ENCODE measurements at regions not wholly inside any gene's neighbourhood (a gene's known extent, or its start where the extent isn't known, plus 50 kb on each side); places are given as distances from the start of the nearest gene placed in this dataset.
A peak's percentile ranks its signal among the peaks of the same experiment; 100 is the strongest.

- Histone ChIP-seq H3K79me2 (ENCODE audit: control insufficient read depth, insufficient read depth, low read length) (no peaks in the 10 kb centered on the region), H3K36me3 (ENCODE audit: control insufficient read depth in 2 of 2, extremely low read depth in 1 of 2, insufficient read depth in 2 of 2, low read length in 2 of 2) (no peaks in the 10 kb centered on the region), H3K27ac (ENCODE audit: control insufficient read depth, insufficient read depth, low read length) (no peak overlapping the region), H4K20me1 (ENCODE audit: control insufficient read depth, extremely low read depth, insufficient read depth, low read length) (no peaks in the 10 kb centered on the region), H3K4me1 (ENCODE audit: control insufficient read depth, extremely low read depth, insufficient read depth, low read length) (peaks cover 24% of the 10 kb centered on the region), H3K4me3 (ENCODE audit: control insufficient read depth in 2 of 3, extremely low read depth in 1 of 3, insufficient read depth in 2 of 3, low read depth in 1 of 3, low read length in 3 of 3) (no peak overlapping the region), H3K9ac (ENCODE audit: control insufficient read depth, extremely low read depth, insufficient read depth, low read length) (no peak overlapping the region), H3K27me3 (ENCODE audit: control insufficient read depth, extremely low read depth, insufficient read depth, low read length) (no peaks in the 10 kb centered on the region), H2AFZ (ENCODE audit: control insufficient read depth, low read length) (no peak overlapping the region), H3K4me2 (ENCODE audit: control insufficient read depth, extremely low read depth, insufficient read depth, low read depth, low read length) (no peak overlapping the region), H3K9me3 (ENCODE audit: control insufficient read depth, low read depth, low read length) (no peaks in the 10 kb centered on the region), H3K9me1 (ENCODE audit: control insufficient read depth, extremely low read depth, insufficient read depth, low read length) (no peaks in the 10 kb centered on the region)
- peak; percentile 23 for FAIRE-seq
- dilution Hi-C loops (cut with MboI; ENCODE audit: extremely low pct_ligation_motif_present, low sequenced_read_pairs) = no loop called here
- no peak for DNase-seq (ENCODE audit: low read depth, low spot score)
- TF ChIP-seq EZH2 (IDR thresholded peaks at IDR 0.05; ENCODE audit: low read length) = no peak
- TF ChIP-seq, protein P1, sequence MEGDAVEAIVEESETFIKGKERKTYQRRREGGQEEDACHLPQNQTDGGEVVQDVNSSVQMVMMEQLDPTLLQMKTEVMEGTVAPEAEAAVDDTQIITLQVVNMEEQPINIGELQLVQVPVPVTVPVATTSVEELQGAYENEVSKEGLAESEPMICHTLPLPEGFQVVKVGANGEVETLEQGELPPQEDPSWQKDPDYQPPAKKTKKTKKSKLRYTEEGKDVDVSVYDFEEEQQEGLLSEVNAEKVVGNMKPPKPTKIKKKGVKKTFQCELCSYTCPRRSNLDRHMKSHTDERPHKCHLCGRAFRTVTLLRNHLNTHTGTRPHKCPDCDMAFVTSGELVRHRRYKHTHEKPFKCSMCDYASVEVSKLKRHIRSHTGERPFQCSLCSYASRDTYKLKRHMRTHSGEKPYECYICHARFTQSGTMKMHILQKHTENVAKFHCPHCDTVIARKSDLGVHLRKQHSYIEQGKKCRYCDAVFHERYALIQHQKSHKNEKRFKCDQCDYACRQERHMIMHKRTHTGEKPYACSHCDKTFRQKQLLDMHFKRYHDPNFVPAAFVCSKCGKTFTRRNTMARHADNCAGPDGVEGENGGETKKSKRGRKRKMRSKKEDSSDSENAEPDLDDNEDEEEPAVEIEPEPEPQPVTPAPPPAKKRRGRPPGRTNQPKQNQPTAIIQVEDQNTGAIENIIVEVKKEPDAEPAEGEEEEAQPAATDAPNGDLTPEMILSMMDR (optimal IDR thresholded peaks at IDR 0.05 in 1 of 3, IDR thresholded peaks at IDR 0.05 in 1 of 3, conservative IDR thresholded peaks at IDR 0.05 in 1 of 3; ENCODE audit: extremely low read depth in 1 of 3, insufficient read depth in 2 of 3, low read length in 3 of 3) = no peak
Observed at GRCh38 chr3:170757038-170757437, 113.0 kb downstream of the RPL22L1 start.

DNA sequence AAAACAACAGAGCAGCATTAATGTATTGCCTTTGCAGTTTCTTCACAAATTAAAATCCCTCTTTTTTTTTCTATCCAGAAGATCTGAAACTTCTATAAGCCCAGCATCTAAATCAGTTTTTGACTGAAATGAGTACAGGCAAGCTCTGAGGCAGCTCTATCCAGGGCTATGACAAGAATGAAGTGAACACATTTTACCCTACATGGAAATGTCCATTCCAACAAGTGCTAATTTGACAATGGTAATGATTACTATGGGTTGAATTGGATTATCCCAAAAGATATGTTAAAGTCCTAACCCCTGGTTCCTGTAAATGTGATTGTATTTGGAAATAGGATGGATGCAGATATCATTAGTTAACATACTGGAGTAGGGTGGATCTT, 115.7 kb downstream of the RPL22L1 start:
- Histone ChIP-seq H2AFZ (ENCODE audit: control insufficient read depth, low read length) (peak overlapping the region; percentile 2), H3K9me1 (ENCODE audit: control insufficient read depth, extremely low read depth, insufficient read depth, low read length) (no peaks in the 10 kb centered on the region), H3K4me3 (ENCODE audit: control insufficient read depth in 2 of 3, extremely low read depth in 1 of 3, insufficient read depth in 2 of 3, low read depth in 1 of 3, low read length in 3 of 3) (no peak overlapping the region), H3K9ac (ENCODE audit: control insufficient read depth, extremely low read depth, insufficient read depth, low read length) (no peak overlapping the region), H3K9me3 (ENCODE audit: control insufficient read depth, low read depth, low read length) (no peaks in the 10 kb centered on the region), H3K27ac (ENCODE audit: control insufficient read depth, insufficient read depth, low read length) (no peak overlapping the region), H3K36me3 (ENCODE audit: control insufficient read depth in 2 of 2, extremely low read depth in 1 of 2, insufficient read depth in 2 of 2, low read length in 2 of 2) (no peaks in the 10 kb centered on the region), H3K4me2 (ENCODE audit: control insufficient read depth, extremely low read depth, insufficient read depth, low read depth, low read length) (no peak overlapping the region), H3K79me2 (ENCODE audit: control insufficient read depth, insufficient read depth, low read length) (no peaks in the 10 kb centered on the region), H3K27me3 (ENCODE audit: control insufficient read depth, extremely low read depth, insufficient read depth, low read length) (no peaks in the 10 kb centered on the region), H4K20me1 (ENCODE audit: control insufficient read depth, extremely low read depth, insufficient read depth, low read length) (no peaks in the 10 kb centered on the region), H3K4me1 (ENCODE audit: control insufficient read depth, extremely low read depth, insufficient read depth, low read length) (peaks cover 46% of the 10 kb centered on the region)
- no peak for DNase-seq (ENCODE audit: low read depth, low spot score)
- dilution Hi-C loops (cut with MboI; ENCODE audit: extremely low pct_ligation_motif_present, low sequenced_read_pairs) = no loop called here
- no peak for FAIRE-seq
- no peak for TF ChIP-seq EZH2 (IDR thresholded peaks at IDR 0.05; ENCODE audit: low read length)
- TF ChIP-seq, protein P1 (optimal IDR thresholded peaks at IDR 0.05 in 1 of 3, IDR thresholded peaks at IDR 0.05 in 1 of 3, conservative IDR thresholded peaks at IDR 0.05 in 1 of 3; ENCODE audit: extremely low read depth in 1 of 3, insufficient read depth in 2 of 3, low read length in 3 of 3) = no peak
